ENCODE measurements at regions not wholly inside any gene's neighbourhood (a gene's known extent, or its start where the extent isn't known, plus 50 kb on each side); places are given as distances from the start of the nearest gene placed in this dataset.
A peak's percentile ranks its signal among the peaks of the same experiment; 100 is the strongest.

DNA sequence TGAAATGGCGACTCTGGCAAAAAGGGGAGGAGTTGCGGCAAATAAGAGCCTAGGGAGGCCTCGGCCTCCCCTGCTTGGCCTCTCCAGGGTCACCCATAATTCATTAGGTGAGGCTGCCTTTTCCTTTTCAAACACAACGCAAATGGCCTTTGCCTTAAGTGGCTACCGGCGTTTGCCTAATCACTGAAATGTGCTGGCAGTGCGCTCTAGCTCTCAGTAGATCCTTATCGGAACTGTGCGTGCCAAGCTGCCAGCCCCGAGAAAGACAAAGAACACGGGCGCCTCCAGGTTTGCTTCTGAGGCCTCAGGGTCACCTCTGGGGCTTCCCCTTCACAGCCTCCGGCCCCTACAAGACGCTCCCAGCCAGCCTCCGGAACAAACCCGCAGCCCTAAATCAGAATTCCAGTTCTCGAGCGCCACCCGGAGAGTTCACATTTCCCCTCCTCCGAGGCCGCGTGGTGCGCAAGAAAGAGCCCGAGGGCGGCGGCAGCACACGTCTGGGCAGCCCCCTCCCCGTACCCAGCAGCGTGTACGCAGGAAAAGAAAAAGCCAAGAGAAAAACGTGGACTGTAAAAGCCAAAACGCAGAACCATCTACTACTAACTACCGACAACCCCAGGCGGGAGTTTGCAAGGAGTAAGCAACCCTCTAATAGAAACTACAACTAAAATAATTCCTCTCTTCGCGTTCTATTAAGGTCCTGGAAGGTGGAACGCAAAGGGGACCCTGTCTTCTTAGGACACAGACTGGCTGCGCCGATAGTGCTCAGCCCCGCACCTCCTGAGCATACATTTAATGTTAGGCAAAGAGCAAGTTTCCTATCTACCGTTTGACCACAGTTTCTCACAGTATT is 76.5 kb upstream of the BCOR start (continued):
- TF ChIP-seq CREM (IDR thresholded peaks at IDR 0.05): peak; percentile 30; the same call in 1 of the 2 replicates
- no peak for TF ChIP-seq CREM (CRISPR knock-in tag; IDR thresholded peaks at IDR 0.05)
- TF ChIP-seq ZNF589 (CRISPR knock-in tag; conservative IDR thresholded peaks at IDR 0.05): no peak
- peak; percentile 33; the same call in 1 of the 2 replicates for TF ChIP-seq POLR2G (IDR thresholded peaks at IDR 0.05; ENCODE audit: low read depth, low read length)
- no peak for TF ChIP-seq ZNF678 (CRISPR knock-in tag; IDR thresholded peaks at IDR 0.05)
- TF ChIP-seq SUZ12 (IDR thresholded peaks at IDR 0.05; ENCODE audit: low read depth, low read length): no peak
- TF ChIP-seq CBX2 (IDR thresholded peaks at IDR 0.05; ENCODE audit: low read depth, low read length): no peak
- no peak for TF ChIP-seq CBX2 (CRISPR knock-in tag; IDR thresholded peaks at IDR 0.05; ENCODE audit: low read depth)
- TF ChIP-seq ZNF737 (CRISPR knock-in tag; IDR thresholded peaks at IDR 0.05; ENCODE audit: borderline replicate concordance): no peak
- no peak for TF ChIP-seq KDM3A (CRISPR knock-in tag; IDR thresholded peaks at IDR 0.05; ENCODE audit: low read depth)
- no peak for TF ChIP-seq SP140L (CRISPR knock-in tag; IDR thresholded peaks at IDR 0.05; ENCODE audit: borderline replicate concordance)
- TF ChIP-seq PLSCR1 (CRISPR knock-in tag; IDR thresholded peaks at IDR 0.05; ENCODE audit: borderline replicate concordance): no peak
- TF ChIP-seq, protein P1, sequence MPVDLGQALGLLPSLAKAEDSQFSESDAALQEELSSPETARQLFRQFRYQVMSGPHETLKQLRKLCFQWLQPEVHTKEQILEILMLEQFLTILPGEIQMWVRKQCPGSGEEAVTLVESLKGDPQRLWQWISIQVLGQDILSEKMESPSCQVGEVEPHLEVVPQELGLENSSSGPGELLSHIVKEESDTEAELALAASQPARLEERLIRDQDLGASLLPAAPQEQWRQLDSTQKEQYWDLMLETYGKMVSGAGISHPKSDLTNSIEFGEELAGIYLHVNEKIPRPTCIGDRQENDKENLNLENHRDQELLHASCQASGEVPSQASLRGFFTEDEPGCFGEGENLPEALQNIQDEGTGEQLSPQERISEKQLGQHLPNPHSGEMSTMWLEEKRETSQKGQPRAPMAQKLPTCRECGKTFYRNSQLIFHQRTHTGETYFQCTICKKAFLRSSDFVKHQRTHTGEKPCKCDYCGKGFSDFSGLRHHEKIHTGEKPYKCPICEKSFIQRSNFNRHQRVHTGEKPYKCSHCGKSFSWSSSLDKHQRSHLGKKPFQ (CRISPR knock-in tag; IDR thresholded peaks at IDR 0.05; ENCODE audit: insufficient replicate concordance): no peak
- TF ChIP-seq CEBPG (CRISPR knock-in tag; IDR thresholded peaks at IDR 0.05): peak; percentile 37; the same call in 1 of the 2 replicates
- TF ChIP-seq, protein P2, sequence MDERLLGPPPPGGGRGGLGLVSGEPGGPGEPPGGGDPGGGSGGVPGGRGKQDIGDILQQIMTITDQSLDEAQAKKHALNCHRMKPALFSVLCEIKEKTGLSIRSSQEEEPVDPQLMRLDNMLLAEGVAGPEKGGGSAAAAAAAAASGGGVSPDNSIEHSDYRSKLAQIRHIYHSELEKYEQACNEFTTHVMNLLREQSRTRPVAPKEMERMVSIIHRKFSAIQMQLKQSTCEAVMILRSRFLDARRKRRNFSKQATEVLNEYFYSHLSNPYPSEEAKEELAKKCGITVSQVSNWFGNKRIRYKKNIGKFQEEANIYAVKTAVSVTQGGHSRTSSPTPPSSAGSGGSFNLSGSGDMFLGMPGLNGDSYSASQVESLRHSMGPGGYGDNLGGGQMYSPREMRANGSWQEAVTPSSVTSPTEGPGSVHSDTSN (CRISPR knock-in tag; IDR thresholded peaks at IDR 0.05): no peak
- TF ChIP-seq, protein P3, sequence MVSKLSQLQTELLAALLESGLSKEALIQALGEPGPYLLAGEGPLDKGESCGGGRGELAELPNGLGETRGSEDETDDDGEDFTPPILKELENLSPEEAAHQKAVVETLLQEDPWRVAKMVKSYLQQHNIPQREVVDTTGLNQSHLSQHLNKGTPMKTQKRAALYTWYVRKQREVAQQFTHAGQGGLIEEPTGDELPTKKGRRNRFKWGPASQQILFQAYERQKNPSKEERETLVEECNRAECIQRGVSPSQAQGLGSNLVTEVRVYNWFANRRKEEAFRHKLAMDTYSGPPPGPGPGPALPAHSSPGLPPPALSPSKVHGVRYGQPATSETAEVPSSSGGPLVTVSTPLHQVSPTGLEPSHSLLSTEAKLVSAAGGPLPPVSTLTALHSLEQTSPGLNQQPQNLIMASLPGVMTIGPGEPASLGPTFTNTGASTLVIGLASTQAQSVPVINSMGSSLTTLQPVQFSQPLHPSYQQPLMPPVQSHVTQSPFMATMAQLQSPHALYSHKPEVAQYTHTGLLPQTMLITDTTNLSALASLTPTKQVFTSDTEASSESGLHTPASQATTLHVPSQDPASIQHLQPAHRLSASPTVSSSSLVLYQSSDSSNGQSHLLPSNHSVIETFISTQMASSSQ (IDR thresholded peaks at IDR 0.05; ENCODE audit: low read depth): no peak
- TF ChIP-seq, protein P3 (CRISPR knock-in tag; IDR thresholded peaks at IDR 0.05; ENCODE audit: borderline replicate concordance): no peak
- peak; percentile 50 for TF ChIP-seq NR2F6 (IDR thresholded peaks at IDR 0.05)
- peak; percentile 20; the same call in 1 of the 2 replicates for TF ChIP-seq NR2F6 (CRISPR knock-in tag; IDR thresholded peaks at IDR 0.05)
- no peak for TF ChIP-seq NCOR1 (IDR thresholded peaks at IDR 0.05; ENCODE audit: borderline replicate concordance, low read length)
- no peak for TF ChIP-seq CERS6 (CRISPR knock-in tag; IDR thresholded peaks at IDR 0.05)
- TF ChIP-seq HDAC2 (CRISPR knock-in tag; IDR thresholded peaks at IDR 0.05): no peak
- no peak for TF ChIP-seq ZNF446 (CRISPR knock-in tag; IDR thresholded peaks at IDR 0.05)

All from HepG2 (cell line).